ENCODE measurements at regions not wholly inside any gene's neighbourhood (a gene's known extent, or its start where the extent isn't known, plus 50 kb on each side); places are given as distances from the start of the nearest gene placed in this dataset.
A peak's percentile ranks its signal among the peaks of the same experiment; 100 is the strongest.
"Not testable (repeated sequence)": the region's sequence is repeated elsewhere in the genome, so short reads cannot be mapped to it uniquely, and the experiment has no call there.

- Histone ChIP-seq H3K4me3 (no peak overlapping the region), H3K27ac (no peak overlapping the region), H3K4me1 (ENCODE audit: low read depth) (no peaks in the 10 kb centered on the region), H3K9me3 (ENCODE audit: low read depth) (no peaks in the 10 kb centered on the region), H3K36me3 (no peaks in the 10 kb centered on the region), H3K27me3 (no peaks in the 10 kb centered on the region)
- no peak for TF ChIP-seq CTCF (IDR thresholded peaks at IDR 0.05; ENCODE audit: low read depth, low read length)
- DNase-seq (ENCODE audit: low read depth in 1 of 2, low spot score in 1 of 2): no peak
Observed at GRCh38 chr3:177657243-177657642, 460.0 kb upstream of the TBL1XR1 start.

GRCh38 chr3:177658354-177658753 is 461.1 kb upstream of the TBL1XR1 start:
- no peak for TF ChIP-seq CTCF (IDR thresholded peaks at IDR 0.05; ENCODE audit: low read depth, low read length)
- H3K36me3 ChIP-seq: no peaks in the 10 kb centered on the region
- no peak for DNase-seq (ENCODE audit: low read depth in 1 of 2, low spot score in 1 of 2)
- no peak overlapping the region for H3K4me3 ChIP-seq
- no peak overlapping the region for H3K27ac ChIP-seq
- no peaks in the 10 kb centered on the region for H3K4me1 ChIP-seq (ENCODE audit: low read depth)
- H3K9me3 ChIP-seq (ENCODE audit: low read depth): no peaks in the 10 kb centered on the region
- H3K27me3 ChIP-seq: no peaks in the 10 kb centered on the region

- not testable (repeated sequence) for H3K9me3 ChIP-seq (ENCODE audit: low read depth); H3K36me3 ChIP-seq; DNase-seq (ENCODE audit: low read depth in 1 of 2, low spot score in 1 of 2); H3K4me1 ChIP-seq (ENCODE audit: low read depth); H3K27me3 ChIP-seq; H3K4me3 ChIP-seq; H3K27ac ChIP-seq
Observed at GRCh38 chr3:177664380-177665103, 467.3 kb upstream of the TBL1XR1 start.

- Histone ChIP-seq H3K27me3 (no peaks in the 10 kb centered on the region), H3K9me3 (ENCODE audit: low read depth) (no peaks in the 10 kb centered on the region), H3K4me1 (ENCODE audit: low read depth) (no peaks in the 10 kb centered on the region), H3K4me3 (no peak overlapping the region), H3K27ac (no peak overlapping the region), H3K36me3 (no peaks in the 10 kb centered on the region)
- DNase-seq (ENCODE audit: low read depth in 1 of 2, low spot score in 1 of 2): peak in 1 of 2 donors; percentile 28
- no peak for TF ChIP-seq CTCF (IDR thresholded peaks at IDR 0.05; ENCODE audit: low read depth, low read length)
Observed at GRCh38 chr3:177665122-177665808, 468.0 kb upstream of the TBL1XR1 start.

- H3K36me3 ChIP-seq: no peaks in the 10 kb centered on the region
- H3K4me3 ChIP-seq: no peak overlapping the region
- H3K4me1 ChIP-seq (ENCODE audit: low read depth): no peaks in the 10 kb centered on the region
- DNase-seq (ENCODE audit: low read depth in 1 of 2, low spot score in 1 of 2): no peak
- no peaks in the 10 kb centered on the region for H3K9me3 ChIP-seq (ENCODE audit: low read depth)
- no peak overlapping the region for H3K27ac ChIP-seq
- no peaks in the 10 kb centered on the region for H3K27me3 ChIP-seq
- no peak for TF ChIP-seq CTCF (IDR thresholded peaks at IDR 0.05; ENCODE audit: low read depth, low read length)
Observed at GRCh38 chr3:177672252-177672911, 475.1 kb upstream of the TBL1XR1 start.
